ENCODE measurements at regions not wholly inside any gene's neighbourhood (a gene's known extent, or its start where the extent isn't known, plus 50 kb on each side); places are given as distances from the start of the nearest gene placed in this dataset.

- TF ChIP-seq, protein P1, sequence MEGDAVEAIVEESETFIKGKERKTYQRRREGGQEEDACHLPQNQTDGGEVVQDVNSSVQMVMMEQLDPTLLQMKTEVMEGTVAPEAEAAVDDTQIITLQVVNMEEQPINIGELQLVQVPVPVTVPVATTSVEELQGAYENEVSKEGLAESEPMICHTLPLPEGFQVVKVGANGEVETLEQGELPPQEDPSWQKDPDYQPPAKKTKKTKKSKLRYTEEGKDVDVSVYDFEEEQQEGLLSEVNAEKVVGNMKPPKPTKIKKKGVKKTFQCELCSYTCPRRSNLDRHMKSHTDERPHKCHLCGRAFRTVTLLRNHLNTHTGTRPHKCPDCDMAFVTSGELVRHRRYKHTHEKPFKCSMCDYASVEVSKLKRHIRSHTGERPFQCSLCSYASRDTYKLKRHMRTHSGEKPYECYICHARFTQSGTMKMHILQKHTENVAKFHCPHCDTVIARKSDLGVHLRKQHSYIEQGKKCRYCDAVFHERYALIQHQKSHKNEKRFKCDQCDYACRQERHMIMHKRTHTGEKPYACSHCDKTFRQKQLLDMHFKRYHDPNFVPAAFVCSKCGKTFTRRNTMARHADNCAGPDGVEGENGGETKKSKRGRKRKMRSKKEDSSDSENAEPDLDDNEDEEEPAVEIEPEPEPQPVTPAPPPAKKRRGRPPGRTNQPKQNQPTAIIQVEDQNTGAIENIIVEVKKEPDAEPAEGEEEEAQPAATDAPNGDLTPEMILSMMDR (IDR thresholded peaks at IDR 0.05) = no peak
- TF ChIP-seq EP300 (IDR thresholded peaks at IDR 0.05) (no peak), POLR2A (IDR thresholded peaks at IDR 0.05) (no peak)
Measured at GRCh38 chr19:5217171-5217570, 123.4 kb downstream of the PTPRS start.
